Vagina (tissue), 2 donors: ENCODE measurements at regions not wholly inside any gene's neighbourhood (a gene's known extent, or its start where the extent isn't known, plus 50 kb on each side); places are given as distances from the start of the nearest gene placed in this dataset.

Source experiments
- POLR2AphosphoS5 ChIP-seq, 2 donors: sonication (generic); formaldehyde crosslinking; IDR thresholded peaks; one replicate each; pipeline ENCODE4 v1.9.0; 2017; ENCODE audit warnings: antibody characterized with exemption in 2 of 2, mild to moderate bottlenecking in 2 of 2, low read depth in 1 of 2; ENCODE audit not compliant: insufficient read depth in 1 of 2
- TF ChIP-seq, protein P1 (sequence below), 3 experiments: fragments of 450-650 bp in 2 of 3; fragments of 200-600 bp in 1 of 3; sonication (generic) in 1 of 3; IDR thresholded peaks; one replicate each; pipeline ENCODE4 v1.5.1; 2017 to 2019; ENCODE audit warnings: antibody characterized with exemption in 3 of 3, mild to moderate bottlenecking in 2 of 3, moderate library complexity in 2 of 3

GRCh38 chr9:103242486-103242885 lies 247.4 kb downstream of the CYLC2 start:
- TF ChIP-seq POLR2AphosphoS5 (IDR thresholded peaks at IDR 0.05; ENCODE audit: insufficient read depth in 1 of 2, low read depth in 1 of 2): no peak
- TF ChIP-seq, protein P1, sequence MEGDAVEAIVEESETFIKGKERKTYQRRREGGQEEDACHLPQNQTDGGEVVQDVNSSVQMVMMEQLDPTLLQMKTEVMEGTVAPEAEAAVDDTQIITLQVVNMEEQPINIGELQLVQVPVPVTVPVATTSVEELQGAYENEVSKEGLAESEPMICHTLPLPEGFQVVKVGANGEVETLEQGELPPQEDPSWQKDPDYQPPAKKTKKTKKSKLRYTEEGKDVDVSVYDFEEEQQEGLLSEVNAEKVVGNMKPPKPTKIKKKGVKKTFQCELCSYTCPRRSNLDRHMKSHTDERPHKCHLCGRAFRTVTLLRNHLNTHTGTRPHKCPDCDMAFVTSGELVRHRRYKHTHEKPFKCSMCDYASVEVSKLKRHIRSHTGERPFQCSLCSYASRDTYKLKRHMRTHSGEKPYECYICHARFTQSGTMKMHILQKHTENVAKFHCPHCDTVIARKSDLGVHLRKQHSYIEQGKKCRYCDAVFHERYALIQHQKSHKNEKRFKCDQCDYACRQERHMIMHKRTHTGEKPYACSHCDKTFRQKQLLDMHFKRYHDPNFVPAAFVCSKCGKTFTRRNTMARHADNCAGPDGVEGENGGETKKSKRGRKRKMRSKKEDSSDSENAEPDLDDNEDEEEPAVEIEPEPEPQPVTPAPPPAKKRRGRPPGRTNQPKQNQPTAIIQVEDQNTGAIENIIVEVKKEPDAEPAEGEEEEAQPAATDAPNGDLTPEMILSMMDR (IDR thresholded peaks at IDR 0.05): no peak
